ENCODE measurements at regions not wholly inside any gene's neighbourhood (a gene's known extent, or its start where the extent isn't known, plus 50 kb on each side); places are given as distances from the start of the nearest gene placed in this dataset.

- TF ChIP-seq GATA1 (IDR thresholded peaks at IDR 0.05; ENCODE audit: low read depth, low read length) (no peak), POLR2A (IDR thresholded peaks at IDR 0.05; ENCODE audit: low read length) (no peak)
- no peak for DNase-seq
Observed at GRCh38 chr2:228268301-228268700, 86.8 kb upstream of the SPHKAP start.

GRCh38 chr2:228263156-228263555 is 81.7 kb upstream of the SPHKAP start:
- TF ChIP-seq GATA1 (IDR thresholded peaks at IDR 0.05; ENCODE audit: low read depth, low read length) (no peak), POLR2A (IDR thresholded peaks at IDR 0.05; ENCODE audit: low read length) (no peak)
- DNase-seq, result no peak

GRCh38 chr2:228261546-228261945 is 80.1 kb upstream of the SPHKAP start:
- no peak for TF ChIP-seq POLR2A (IDR thresholded peaks at IDR 0.05; ENCODE audit: low read length)
- TF ChIP-seq GATA1 (IDR thresholded peaks at IDR 0.05; ENCODE audit: low read depth, low read length), result no peak
- DNase-seq, result no peak

- TF ChIP-seq GATA1 (IDR thresholded peaks at IDR 0.05; ENCODE audit: low read depth, low read length) (no peak), POLR2A (IDR thresholded peaks at IDR 0.05; ENCODE audit: low read length) (no peak)
- DNase-seq, result no peak
Observed at GRCh38 chr2:228257379-228257778, 75.9 kb upstream of the SPHKAP start.

- DNase-seq, result no peak
- no peak for TF ChIP-seq GATA1 (IDR thresholded peaks at IDR 0.05; ENCODE audit: low read depth, low read length)
- no peak for TF ChIP-seq POLR2A (IDR thresholded peaks at IDR 0.05; ENCODE audit: low read length)
Observed at GRCh38 chr2:228253752-228254151, 72.3 kb upstream of the SPHKAP start.

- DNase-seq, result no peak
- TF ChIP-seq GATA1 (IDR thresholded peaks at IDR 0.05; ENCODE audit: low read depth, low read length) (no peak), POLR2A (IDR thresholded peaks at IDR 0.05; ENCODE audit: low read length) (no peak)
Observed at GRCh38 chr2:228247335-228247734, 65.8 kb upstream of the SPHKAP start.

GRCh38 chr2:228245601-228246000 is 64.1 kb upstream of the SPHKAP start:
- TF ChIP-seq POLR2A (IDR thresholded peaks at IDR 0.05; ENCODE audit: low read length), result no peak
- TF ChIP-seq GATA1 (IDR thresholded peaks at IDR 0.05; ENCODE audit: low read depth, low read length), result no peak
- DNase-seq, result no peak

GRCh38 chr2:228242591-228242990 is 61.1 kb upstream of the SPHKAP start:
- no peak for DNase-seq
- TF ChIP-seq POLR2A (IDR thresholded peaks at IDR 0.05; ENCODE audit: low read length) (no peak), GATA1 (IDR thresholded peaks at IDR 0.05; ENCODE audit: low read depth, low read length) (no peak)

GRCh38 chr2:228239907-228240561 is 58.5 kb upstream of the SPHKAP start:
- TF ChIP-seq GATA1 (IDR thresholded peaks at IDR 0.05; ENCODE audit: low read depth, low read length) (no peak), POLR2A (IDR thresholded peaks at IDR 0.05; ENCODE audit: low read length) (no peak)
- no peak for DNase-seq

- no peak for DNase-seq
- TF ChIP-seq POLR2A (IDR thresholded peaks at IDR 0.05; ENCODE audit: low read length) (no peak), GATA1 (IDR thresholded peaks at IDR 0.05; ENCODE audit: low read depth, low read length) (no peak)
Observed at GRCh38 chr2:228239207-228239906, 57.9 kb upstream of the SPHKAP start.
